H9 (cell line): ENCODE measurements at regions not wholly inside any gene's neighbourhood (a gene's known extent, or its start where the extent isn't known, plus 50 kb on each side); places are given as distances from the start of the nearest gene placed in this dataset.

ENCODE experiments used
- DNase-seq: peaks from one replicate; pipeline ENCODE4 v3.0.0-alpha.2; 2017
- H2AFZ ChIP-seq: one replicate; pipeline ENCODE4 v1.6.1; 2013; ENCODE audit warnings: mild to moderate bottlenecking, low read length, control low read depth, moderate library complexity
- H2AK5ac ChIP-seq: 2 replicates; pipeline ENCODE4 v1.6.1; 2013; ENCODE audit warnings: low read length, control low read depth, mixed read lengths; ENCODE audit not compliant: insufficient read length
- H2BK120ac ChIP-seq: one replicate; pipeline ENCODE4 v1.6.1; 2013; ENCODE audit warnings: low read depth, mild to moderate bottlenecking, low read length, control low read depth, inconsistent platforms; ENCODE audit not compliant: poor library complexity, severe bottlenecking
- H2BK12ac ChIP-seq: 2 replicates; pipeline ENCODE4 v1.6.1; 2013; ENCODE audit warnings: low read length, control low read depth, mixed read lengths, low read depth; ENCODE audit not compliant: insufficient read length
- H2BK15ac ChIP-seq: 2 replicates; pipeline ENCODE4 v1.6.1; 2013; ENCODE audit warnings: low read depth, low read length, control low read depth
- H2BK20ac ChIP-seq: one replicate; pipeline ENCODE4 v1.6.1; 2013; ENCODE audit warnings: low read depth, mild to moderate bottlenecking, low read length, control low read depth, inconsistent platforms; ENCODE audit not compliant: poor library complexity, severe bottlenecking
- H2BK5ac ChIP-seq: 2 replicates; pipeline ENCODE4 v1.6.1; 2013; ENCODE audit warnings: low read length, control low read depth, mixed read lengths; ENCODE audit not compliant: insufficient read length
- H3K14ac ChIP-seq: 2 replicates; pipeline ENCODE4 v1.6.1; 2013; ENCODE audit warnings: low read length, control low read depth; ENCODE audit not compliant: insufficient read depth
- H3K18ac ChIP-seq: 2 replicates; pipeline ENCODE4 v1.6.1; 2013; ENCODE audit warnings: low read depth, mild to moderate bottlenecking, mixed read lengths, low read length, control low read depth; ENCODE audit not compliant: insufficient read length
- H3K23ac ChIP-seq: 2 replicates; pipeline ENCODE4 v1.6.1; 2013; ENCODE audit warnings: low read length, control low read depth, mixed read lengths, low read depth; ENCODE audit not compliant: insufficient read length
- H3K23me2 ChIP-seq: 2 replicates; pipeline ENCODE4 v1.6.1; 2013; ENCODE audit warnings: low read depth, mild to moderate bottlenecking, mixed read lengths, low read length, control low read depth; ENCODE audit not compliant: insufficient read length, poor library complexity, severe bottlenecking
- H3K27ac ChIP-seq: 2 replicates; pipeline ENCODE4 v1.5.1; 2013; ENCODE audit warnings: low read length, control low read depth, mixed read lengths, low read depth; ENCODE audit not compliant: insufficient read length
- H3K27me3 ChIP-seq: 2 replicates; pipeline ENCODE4 v1.6.1; 2013; ENCODE audit warnings: low read length, control low read depth, inconsistent platforms; ENCODE audit not compliant: insufficient read depth
- H3K4ac ChIP-seq: 2 replicates; pipeline ENCODE4 v1.6.1; 2013; ENCODE audit warnings: low read depth, mild to moderate bottlenecking, control low read depth, inconsistent platforms, low read length, moderate library complexity
- H3K4me1 ChIP-seq: 2 replicates; pipeline ENCODE4 v1.6.1; 2013; ENCODE audit warnings: low read length, control low read depth, inconsistent platforms; ENCODE audit not compliant: insufficient read depth
- H3K4me2 ChIP-seq: 2 replicates; pipeline ENCODE4 v1.6.1; 2013; ENCODE audit warnings: low read length, control low read depth, mixed read lengths; ENCODE audit not compliant: insufficient read length, insufficient read depth
- H3K56ac ChIP-seq: 2 replicates; pipeline ENCODE4 v1.6.1; 2013; ENCODE audit warnings: low read depth, mild to moderate bottlenecking, mixed read lengths, low read length, control low read depth; ENCODE audit not compliant: insufficient read length
- H3K79me1 ChIP-seq: 2 replicates; pipeline ENCODE4 v1.6.1; 2013; ENCODE audit warnings: low read depth, mild to moderate bottlenecking, moderate library complexity, low read length, control low read depth, inconsistent platforms; ENCODE audit not compliant: insufficient read depth, poor library complexity, severe bottlenecking
- H3K79me2 ChIP-seq: 2 replicates; pipeline ENCODE4 v1.6.1; 2013; ENCODE audit warnings: low read length, control low read depth, inconsistent platforms; ENCODE audit not compliant: insufficient read depth
- H3K9ac ChIP-seq: 2 replicates; pipeline ENCODE4 v1.6.1; 2013; ENCODE audit warnings: low read length, control low read depth, mixed read lengths; ENCODE audit not compliant: insufficient read length; ENCODE audit errors: extremely low read depth
- H3K9me3 ChIP-seq: one replicate; pipeline ENCODE4 v1.6.1; 2013; ENCODE audit warnings: low read depth, low read length, inconsistent platforms; ENCODE audit not compliant: control insufficient read depth
- H3T11ph ChIP-seq: one replicate; pipeline ENCODE4 v1.6.1; 2013; ENCODE audit warnings: mild to moderate bottlenecking, low read length, control low read depth, inconsistent platforms
- H4K20me1 ChIP-seq: one replicate; pipeline ENCODE4 v1.6.1; 2013; ENCODE audit not compliant: control insufficient read depth, insufficient read length, insufficient read depth
- H4K5ac ChIP-seq: 2 replicates; pipeline ENCODE4 v1.6.1; 2013; ENCODE audit warnings: low read depth, mild to moderate bottlenecking, mixed read lengths, low read length, control low read depth; ENCODE audit not compliant: insufficient read length
- H4K8ac ChIP-seq: replicated peaks from 2 replicates; pipeline ENCODE4 v1.6.1; 2013; ENCODE audit warnings: low read length, control low read depth, mixed read lengths, low read depth; ENCODE audit not compliant: insufficient read length
- H4K91ac ChIP-seq: 2 replicates; pipeline ENCODE4 v1.6.1; 2013; ENCODE audit warnings: low read depth, mild to moderate bottlenecking, moderate library complexity, mixed read lengths, low read length, control low read depth; ENCODE audit not compliant: insufficient read length
- H3K27ac Mint-ChIP-seq, 3 experiments: 2 replicates in 2 of 3; 3 replicates in 1 of 3; pipeline ENCODE4 v1.8.0; 2020 to 2021; ENCODE audit warnings: mixed read lengths in 3 of 3, mild to moderate bottlenecking in 1 of 3, moderate library complexity in 1 of 3
- H3K27me3 Mint-ChIP-seq: 2 replicates; pipeline ENCODE4 v1.8.0; 2021; ENCODE audit warnings: low read depth, mild to moderate bottlenecking, moderate library complexity, mixed read lengths
- H3K36me3 Mint-ChIP-seq, 3 experiments: 2 replicates in 2 of 3; 3 replicates in 1 of 3; pipeline ENCODE4 v1.8.0; 2020 to 2021; ENCODE audit warnings: low read depth in 3 of 3, mixed read lengths in 3 of 3; ENCODE audit not compliant: insufficient read depth in 1 of 3
- H3K4me1 Mint-ChIP-seq, 2 experiments: 2 replicates each; pipeline ENCODE4 v1.8.0; 2020; ENCODE audit warnings: mixed read lengths in 2 of 2
- H3K4me3 Mint-ChIP-seq, 2 experiments: 2 replicates in 1 of 2; 3 replicates in 1 of 2; pipeline ENCODE4 v1.8.0; 2020 to 2021; ENCODE audit warnings: mild to moderate bottlenecking in 2 of 2, mixed read lengths in 2 of 2, moderate library complexity in 1 of 2
- H3K9me3 Mint-ChIP-seq, 2 experiments: 2 replicates in 1 of 2; 3 replicates in 1 of 2; pipeline ENCODE4 v1.8.0; 2020; ENCODE audit warnings: mild to moderate bottlenecking in 2 of 2, mixed read lengths in 2 of 2, moderate library complexity in 1 of 2
- CTCF ChIP-seq: fragments of 200-600 bp; sonication (generic); conservative IDR thresholded peaks from 3 replicates; pipeline ENCODE4 v1.8.0; 2021; ENCODE audit warnings: antibody characterized with exemption, mild to moderate bottlenecking

- Histone ChIP-seq H4K20me1 (no peaks in the 10 kb centered on the region), H2BK5ac (no peak overlapping the region), H3K4me1 (no peaks in the 10 kb centered on the region; the same call in 1 of the 2 replicates), H2BK12ac (no peak overlapping the region), H3K23ac (no peak overlapping the region), H4K91ac (no peak overlapping the region), H3T11ph (no peak overlapping the region), H3K14ac (no peak overlapping the region), H3K79me1 (no peaks in the 10 kb centered on the region), H3K23me2 (no peaks in the 10 kb centered on the region), H2BK15ac (no peak overlapping the region), H3K4me2 (no peak overlapping the region), H3K9me3 (no peaks in the 10 kb centered on the region), H3K9ac (no peak overlapping the region), H3K56ac (no peak overlapping the region), H3K4ac (no peak overlapping the region), H3K18ac (no peak overlapping the region), H3K27ac (no peak overlapping the region), H4K8ac (no peak overlapping the region), H4K5ac (no peak overlapping the region), H2AFZ (no peak overlapping the region), H3K79me2 (no peaks in the 10 kb centered on the region), H2BK20ac (no peak overlapping the region), H2BK120ac (no peak overlapping the region), H3K27me3 (no peaks in the 10 kb centered on the region), H2AK5ac (no peak overlapping the region)
- peak; percentile 51 for DNase-seq
- TF ChIP-seq CTCF, result no peak
- no peaks in the 10 kb centered on the region for H3K36me3 Mint-ChIP-seq
- H3K27me3 Mint-ChIP-seq, result peaks cover 20% of the 10 kb centered on the region
- peak overlapping the region; percentile 12 to 71 (median 19); a peak in 2 of 7 replicates for H3K27ac Mint-ChIP-seq
- H3K4me3 Mint-ChIP-seq, result peak overlapping the region in 1 of 2 experiments; percentile 2; a peak in 1 of 5 replicates
- H3K4me1 Mint-ChIP-seq, result peaks cover 13 to 20% of the 10 kb centered on the region in 2 experiments
- H3K9me3 Mint-ChIP-seq, result no peaks in the 10 kb centered on the region; a peak in 3 of 5 replicates
These were observed 198.9 kb upstream of the AUTS2 start for GRCh38 chr7:69399401-69399800.
